ENCODE measurements at regions not wholly inside any gene's neighbourhood (a gene's known extent, or its start where the extent isn't known, plus 50 kb on each side); places are given as distances from the start of the nearest gene placed in this dataset.
"Not testable (repeated sequence)": the region's sequence is repeated elsewhere in the genome, so short reads cannot be mapped to it uniquely, and the experiment has no call there.

GRCh38 chr3:177804032-177804431, 606.8 kb upstream of the TBL1XR1 start:
- no peak for DNase-seq

- no peak for DNase-seq
These were observed 607.4 kb upstream of the TBL1XR1 start for GRCh38 chr3:177804646-177805045.

- no peak for DNase-seq
These were observed 610.0 kb upstream of the TBL1XR1 start for GRCh38 chr3:177807150-177807875.

- DNase-seq: not testable (repeated sequence)
These were observed 611.7 kb upstream of the TBL1XR1 start for GRCh38 chr3:177808928-177809478.

GRCh38 chr3:177810162-177810623, 612.9 kb upstream of the TBL1XR1 start:
- no peak for DNase-seq

GRCh38 chr3:177811112-177811511, 613.8 kb upstream of the TBL1XR1 start:
- DNase-seq: peak; percentile 72 to 73

- no peak for DNase-seq
These were observed 614.6 kb upstream of the TBL1XR1 start for GRCh38 chr3:177811835-177812234.

- DNase-seq: no peak
These were observed 615.2 kb upstream of the TBL1XR1 start for GRCh38 chr3:177812492-177812891.

GRCh38 chr3:177813322-177813721, 616.0 kb upstream of the TBL1XR1 start:
- no peak for DNase-seq

GRCh38 chr3:177816667-177817208, 619.5 kb upstream of the TBL1XR1 start:
- peak; percentile 28 to 29 for DNase-seq

GRCh38 chr3:177817751-177818150, 620.5 kb upstream of the TBL1XR1 start:
- DNase-seq: no peak

GRCh38 chr3:177818712-177819240, 621.5 kb upstream of the TBL1XR1 start:
- no peak for DNase-seq

- DNase-seq: peak; percentile 78 to 87
These were observed 623.5 kb upstream of the TBL1XR1 start for GRCh38 chr3:177820683-177821316.

GRCh38 chr3:177822681-177823096, 625.4 kb upstream of the TBL1XR1 start:
- no peak for DNase-seq

- DNase-seq: no peak
These were observed 626.5 kb upstream of the TBL1XR1 start for GRCh38 chr3:177823701-177824189.

GRCh38 chr3:177824190-177824786, 627.0 kb upstream of the TBL1XR1 start:
- no peak for DNase-seq

GRCh38 chr3:177824841-177825240, 627.6 kb upstream of the TBL1XR1 start:
- no peak for DNase-seq

GRCh38 chr3:177826253-177826652, 629.0 kb upstream of the TBL1XR1 start:
- no peak for DNase-seq

GRCh38 chr3:177827511-177828207, 630.4 kb upstream of the TBL1XR1 start:
- no peak for DNase-seq

- DNase-seq: no peak
These were observed 630.9 kb upstream of the TBL1XR1 start for GRCh38 chr3:177828208-177828565.

GRCh38 chr3:177830411-177830849, 633.1 kb upstream of the TBL1XR1 start:
- no peak for DNase-seq

- no peak for DNase-seq
These were observed 634.1 kb upstream of the TBL1XR1 start for GRCh38 chr3:177831361-177831760.

Data from Kasumi-1 (cell line).